ENCODE measurements at regions not wholly inside any gene's neighbourhood (a gene's known extent, or its start where the extent isn't known, plus 50 kb on each side); places are given as distances from the start of the nearest gene placed in this dataset.

DNA sequence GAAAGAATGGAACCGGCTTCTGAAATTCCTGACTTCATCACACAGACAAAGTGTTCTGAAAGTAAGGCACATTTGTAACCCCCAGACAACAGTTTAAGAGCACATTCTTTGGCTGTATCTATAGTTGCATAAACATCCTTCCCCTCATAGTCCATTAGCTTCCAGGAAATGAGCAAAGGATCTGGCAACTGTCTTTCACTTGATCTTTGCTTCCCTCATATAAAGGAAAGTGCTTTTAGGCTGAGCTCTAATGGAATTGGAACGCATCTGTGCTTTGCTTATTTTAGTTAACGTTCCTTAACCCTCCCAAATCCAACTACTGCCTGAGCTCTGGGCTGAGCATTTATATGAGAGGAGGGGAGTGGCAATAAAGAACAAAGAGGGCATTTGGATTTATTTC lies 76.9 kb upstream of the API5 start:
- TF ChIP-seq, protein P1, sequence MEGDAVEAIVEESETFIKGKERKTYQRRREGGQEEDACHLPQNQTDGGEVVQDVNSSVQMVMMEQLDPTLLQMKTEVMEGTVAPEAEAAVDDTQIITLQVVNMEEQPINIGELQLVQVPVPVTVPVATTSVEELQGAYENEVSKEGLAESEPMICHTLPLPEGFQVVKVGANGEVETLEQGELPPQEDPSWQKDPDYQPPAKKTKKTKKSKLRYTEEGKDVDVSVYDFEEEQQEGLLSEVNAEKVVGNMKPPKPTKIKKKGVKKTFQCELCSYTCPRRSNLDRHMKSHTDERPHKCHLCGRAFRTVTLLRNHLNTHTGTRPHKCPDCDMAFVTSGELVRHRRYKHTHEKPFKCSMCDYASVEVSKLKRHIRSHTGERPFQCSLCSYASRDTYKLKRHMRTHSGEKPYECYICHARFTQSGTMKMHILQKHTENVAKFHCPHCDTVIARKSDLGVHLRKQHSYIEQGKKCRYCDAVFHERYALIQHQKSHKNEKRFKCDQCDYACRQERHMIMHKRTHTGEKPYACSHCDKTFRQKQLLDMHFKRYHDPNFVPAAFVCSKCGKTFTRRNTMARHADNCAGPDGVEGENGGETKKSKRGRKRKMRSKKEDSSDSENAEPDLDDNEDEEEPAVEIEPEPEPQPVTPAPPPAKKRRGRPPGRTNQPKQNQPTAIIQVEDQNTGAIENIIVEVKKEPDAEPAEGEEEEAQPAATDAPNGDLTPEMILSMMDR (IDR thresholded peaks at IDR 0.05; ENCODE audit: borderline replicate concordance, extremely low read depth, low read length, poor library complexity, severe bottlenecking) = no peak
- no peak for TF ChIP-seq EZH2 (IDR thresholded peaks at IDR 0.05; ENCODE audit: borderline replicate concordance, low read depth, low read length, severe bottlenecking)

Data from DND-41 (cell line).